GM18867 (cell line): ENCODE measurements at regions not wholly inside any gene's neighbourhood (a gene's known extent, or its start where the extent isn't known, plus 50 kb on each side); places are given as distances from the start of the nearest gene placed in this dataset.
A peak's percentile ranks its signal among the peaks of the same experiment; 100 is the strongest.
"Not testable (repeated sequence)": the region's sequence is repeated elsewhere in the genome, so short reads cannot be mapped to it uniquely, and the experiment has no call there.

ENCODE experiments used
- ATAC-seq: cut with Tn5 transposase; IDR thresholded peaks from one replicate; pipeline ENCODE4 v1.9.1; 2021; ENCODE audit warnings: mild to moderate bottlenecking, moderate library complexity; ENCODE audit not compliant: unreplicated experiment

GRCh38 chr6:84847390-84848160 is 83.2 kb upstream of the TBX18 start:
- no peak for ATAC-seq

DNA sequence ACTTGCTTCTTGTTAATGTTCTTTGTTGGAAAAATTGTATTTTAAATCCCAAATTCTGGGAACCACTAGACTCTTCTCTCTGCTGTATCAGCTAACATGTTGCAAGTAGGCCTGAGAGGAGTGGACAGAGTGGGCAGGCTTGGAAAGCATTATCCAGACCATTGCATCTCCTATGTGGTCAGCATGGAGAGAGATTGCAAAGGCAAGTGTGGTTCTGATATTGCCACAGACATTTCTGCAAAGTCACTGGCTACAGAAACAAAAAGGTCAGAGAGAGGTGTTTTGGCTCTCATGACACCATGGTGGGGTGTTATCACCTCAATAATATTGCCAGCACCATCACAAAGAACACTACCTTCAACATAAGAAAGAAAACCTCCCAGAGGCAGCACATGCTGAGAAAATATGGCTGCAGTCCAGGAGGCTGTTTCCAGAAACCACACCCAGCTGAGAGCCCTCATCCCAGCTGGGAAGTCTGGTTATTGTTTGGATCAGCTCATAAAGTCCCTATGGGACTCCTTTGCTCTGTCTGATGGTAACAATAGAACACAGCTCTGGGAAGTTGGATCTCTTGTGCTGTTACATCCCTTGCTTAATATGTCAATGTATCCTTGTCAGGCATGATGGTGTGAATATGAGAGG is 78.2 kb upstream of the TBX18 start:
- no peak for ATAC-seq

GRCh38 chr6:84837068-84837866 is 72.9 kb upstream of the TBX18 start:
- ATAC-seq = not testable (repeated sequence)

- ATAC-seq = peak; percentile 76
Observed at GRCh38 chr6:84836366-84836765, 72.0 kb upstream of the TBX18 start.

- no peak for ATAC-seq
Observed at GRCh38 chr6:84835340-84835739, 70.9 kb upstream of the TBX18 start.

- ATAC-seq = not testable (repeated sequence)
Observed at GRCh38 chr6:84831924-84832323, 67.5 kb upstream of the TBX18 start.

GRCh38 chr6:84825461-84825860 is 61.1 kb upstream of the TBX18 start:
- no peak for ATAC-seq

DNA sequence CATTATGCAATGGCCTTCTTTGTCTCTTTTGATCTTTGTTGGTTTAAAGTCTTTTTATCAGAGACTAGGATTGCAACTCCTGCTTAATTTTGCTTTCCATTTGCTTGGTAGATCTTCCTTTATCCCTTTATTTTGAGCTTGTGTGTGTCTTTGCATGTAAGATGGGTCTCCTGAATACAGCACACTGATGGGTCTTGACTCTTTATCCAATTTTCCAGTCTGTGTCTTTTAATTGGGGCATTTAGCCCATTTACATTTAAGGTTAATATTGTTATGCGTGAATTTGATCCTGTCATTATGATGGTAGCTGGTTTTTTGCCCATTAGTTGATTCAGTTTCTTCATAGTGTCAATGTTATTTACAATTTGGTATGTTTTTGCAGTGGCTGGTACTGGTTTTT is 56.9 kb upstream of the TBX18 start:
- ATAC-seq = not testable (repeated sequence)

GRCh38 chr6:84816741-84817140 is 52.3 kb upstream of the TBX18 start:
- ATAC-seq = no peak

DNA sequence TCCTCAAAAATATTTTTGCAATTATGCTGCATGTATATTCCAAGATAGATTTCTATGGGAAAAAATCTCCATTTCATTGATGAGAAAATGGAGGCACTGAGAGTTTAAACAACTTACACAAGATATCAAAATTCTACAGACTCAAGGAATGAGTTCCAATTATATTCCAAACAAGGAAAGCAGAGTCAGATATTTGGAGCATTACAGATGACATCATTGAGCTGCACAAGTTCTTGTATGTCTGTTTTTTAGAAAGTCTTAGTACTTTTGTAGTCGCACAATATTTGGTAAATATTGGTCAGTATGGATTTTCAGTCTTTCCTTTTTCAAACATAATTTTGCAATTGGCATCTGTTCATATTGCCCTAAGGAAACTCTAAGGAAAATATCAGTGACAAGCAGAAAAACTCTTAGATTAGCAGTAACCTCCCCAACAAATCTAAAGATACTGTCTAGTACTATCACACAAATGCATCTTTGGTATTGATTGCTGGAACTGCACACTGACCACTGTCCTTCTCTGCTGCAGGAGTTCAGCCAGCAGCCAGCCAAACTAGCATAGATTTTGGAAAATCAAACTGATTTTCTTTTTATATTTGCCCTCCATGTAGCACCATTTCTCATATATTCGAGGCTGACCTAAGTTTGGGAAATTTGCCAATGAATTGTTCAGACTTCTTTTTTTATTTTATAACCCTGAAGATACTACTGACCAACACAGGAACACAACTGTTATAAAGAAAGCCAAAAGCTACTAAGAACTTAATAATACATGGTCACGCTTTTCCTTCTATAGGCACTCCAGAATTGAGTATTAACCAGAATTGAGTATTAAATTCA is 51.7 kb upstream of the TBX18 start:
- no peak for ATAC-seq
